Middle frontal gyrus (tissue), 1 donor: ENCODE measurements at regions not wholly inside any gene's neighbourhood (a gene's known extent, or its start where the extent isn't known, plus 50 kb on each side); places are given as distances from the start of the nearest gene placed in this dataset.

Experiments
- DNase-seq: peaks from one replicate; pipeline ENCODE4 v3.0.0-alpha.2; 2015; ENCODE audit warnings: low spot score; ENCODE audit errors: extremely low spot score

DNA sequence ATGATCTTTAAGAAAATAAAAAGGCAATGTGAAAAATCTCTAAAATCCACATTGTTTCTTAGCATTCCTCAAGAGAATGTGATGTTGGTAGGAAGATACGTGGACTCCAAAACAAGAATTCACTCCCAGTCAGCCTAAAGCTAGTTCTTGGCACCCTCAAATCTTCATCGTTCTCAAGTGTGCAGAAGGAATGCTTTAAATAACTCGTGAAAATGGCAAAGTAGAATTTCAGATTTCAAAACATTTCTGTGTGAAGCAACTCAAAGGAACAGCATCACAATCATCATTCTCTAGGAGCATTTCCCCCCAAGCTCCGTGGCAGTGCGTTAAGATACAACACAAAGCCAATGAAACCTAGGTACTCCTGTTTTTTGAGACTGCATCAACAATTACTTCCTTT is 185.1 kb upstream of the DMAC1 start:
- no peak for DNase-seq

DNA sequence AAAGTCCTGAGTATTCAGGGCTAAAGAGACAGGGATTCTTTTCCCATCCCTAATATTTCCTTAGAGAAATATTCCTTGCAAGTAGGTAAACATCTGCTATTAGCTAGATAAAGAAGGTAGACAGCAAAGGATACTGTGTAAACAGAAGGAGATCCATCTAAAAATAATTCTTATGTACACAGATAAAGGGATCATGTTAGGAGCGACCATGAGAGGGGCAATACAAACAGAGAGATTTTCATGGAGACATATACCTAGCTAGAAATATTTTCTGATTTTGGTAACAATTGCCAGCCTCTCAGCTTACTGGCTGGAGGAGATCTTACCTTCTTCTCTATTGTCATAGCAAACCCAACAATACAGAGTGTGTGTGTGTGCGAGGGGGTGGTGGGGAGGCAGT is 184.6 kb upstream of the DMAC1 start:
- no peak for DNase-seq

DNA sequence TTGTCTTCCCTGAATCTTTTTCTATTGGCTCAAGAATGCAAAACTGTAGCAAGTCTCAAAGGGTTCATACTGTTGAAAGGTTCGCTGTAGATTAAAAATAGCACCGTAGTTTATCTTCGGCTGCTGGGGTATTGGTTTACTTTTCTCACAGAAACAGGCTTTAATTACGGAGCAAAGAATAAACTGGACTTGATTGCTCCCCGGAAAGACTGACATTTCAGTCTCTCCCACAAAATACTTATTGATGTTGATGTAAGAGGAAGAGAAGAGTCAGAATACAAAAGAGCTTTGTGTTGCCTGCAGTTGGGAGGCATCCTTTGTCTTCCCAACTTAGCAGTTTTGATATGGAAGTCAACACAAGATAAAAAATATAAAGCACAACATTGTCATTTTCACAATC is 183.9 kb upstream of the DMAC1 start:
- peak; percentile 61 for DNase-seq

- no peak for DNase-seq
These were observed 183.3 kb upstream of the DMAC1 start for GRCh38 chr9:7982907-7983306.

- DNase-seq = no peak
These were observed 181.2 kb upstream of the DMAC1 start for GRCh38 chr9:7980691-7981289.

GRCh38 chr9:7980041-7980440 is 180.5 kb upstream of the DMAC1 start:
- no peak for DNase-seq

DNA sequence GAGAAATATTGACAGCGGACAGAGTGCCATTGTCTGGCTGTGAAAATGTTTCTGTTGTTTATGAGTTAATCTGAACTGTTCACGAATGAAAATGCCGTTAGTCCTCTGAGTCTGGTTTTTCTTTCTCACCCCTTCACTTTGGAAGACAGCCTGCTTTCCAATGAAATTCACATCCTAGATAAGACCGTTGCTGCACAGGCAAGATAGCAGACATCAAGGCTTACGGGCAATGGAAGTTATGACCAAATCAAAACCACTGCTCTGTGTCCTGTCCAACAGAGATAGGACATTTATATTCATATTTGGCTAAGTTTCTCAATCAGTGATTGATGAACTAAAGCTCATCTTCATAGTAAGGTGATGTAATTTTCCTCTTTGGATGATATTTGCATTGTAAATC is 180.0 kb upstream of the DMAC1 start:
- DNase-seq = no peak

DNA sequence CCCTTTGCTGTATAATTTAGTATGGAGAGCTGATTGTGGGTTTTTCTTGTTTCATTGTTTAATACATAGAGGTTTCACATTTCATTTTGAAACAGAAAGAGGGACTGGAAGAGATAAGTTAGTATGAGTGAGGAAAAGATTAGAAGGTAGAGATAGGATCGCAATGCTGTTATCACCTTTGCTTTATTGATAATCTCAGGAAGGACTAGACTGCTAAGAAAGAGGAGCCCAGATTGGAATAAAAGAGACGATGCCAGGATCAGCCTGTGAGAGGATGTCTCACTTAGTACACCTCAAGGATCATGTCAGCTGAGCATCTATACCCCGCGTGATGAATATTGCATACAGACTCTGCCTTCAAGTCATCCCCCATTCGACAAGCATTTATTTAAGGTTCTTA is 178.0 kb upstream of the DMAC1 start:
- DNase-seq = no peak

GRCh38 chr9:7976856-7977255 is 177.3 kb upstream of the DMAC1 start:
- DNase-seq = no peak

- DNase-seq = no peak
These were observed 176.7 kb upstream of the DMAC1 start for GRCh38 chr9:7976167-7976755.

DNA sequence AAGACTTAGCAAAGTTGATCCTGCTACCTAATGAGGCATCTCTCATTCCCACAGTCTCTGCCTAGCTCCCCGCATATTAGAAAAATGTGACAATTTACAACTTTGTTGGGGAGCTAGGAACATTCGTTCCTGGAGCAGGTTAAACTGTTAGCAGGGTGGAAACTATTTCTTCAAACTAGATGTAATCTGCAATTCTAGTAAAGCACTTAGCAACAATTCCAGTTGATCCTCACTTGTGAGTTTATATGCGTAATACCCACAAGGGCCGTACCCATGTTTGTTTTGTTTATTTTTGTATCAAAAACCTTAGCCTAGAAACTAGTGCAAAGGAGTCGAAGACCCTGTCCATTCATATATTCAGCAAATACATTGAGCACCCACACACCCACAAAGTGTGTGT is 175.8 kb upstream of the DMAC1 start:
- no peak for DNase-seq

DNA sequence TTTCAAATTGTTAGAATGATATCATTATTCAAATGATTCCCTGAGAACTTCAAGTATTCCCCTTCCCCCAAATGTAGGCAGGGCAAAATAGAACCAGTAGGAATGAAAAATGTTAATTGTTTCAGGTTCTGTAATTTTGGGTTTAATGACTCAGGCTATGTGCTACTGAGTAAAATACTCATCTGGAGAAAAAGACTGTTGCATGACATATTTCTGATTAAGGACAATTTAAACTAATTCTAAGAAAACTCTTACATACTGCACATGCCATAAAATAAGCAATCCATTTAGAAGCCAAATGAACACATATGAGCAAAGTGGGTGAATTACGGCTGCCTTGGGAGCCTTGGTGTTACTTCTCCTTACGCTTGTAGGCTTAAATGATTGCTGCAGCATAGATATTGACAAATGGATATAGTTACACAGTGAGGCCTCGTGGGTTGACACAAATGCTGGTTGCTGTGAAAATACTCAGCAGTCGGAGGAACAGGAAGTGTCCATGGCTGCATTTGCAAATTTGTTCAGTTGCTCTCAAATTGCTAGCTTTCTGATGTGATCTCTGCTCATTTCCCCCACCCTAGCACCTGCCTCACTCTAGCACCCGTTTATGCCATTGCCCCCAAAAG is 174.9 kb upstream of the DMAC1 start:
- no peak for DNase-seq

- no peak for DNase-seq
These were observed 173.5 kb upstream of the DMAC1 start for GRCh38 chr9:7973123-7973522.

DNA sequence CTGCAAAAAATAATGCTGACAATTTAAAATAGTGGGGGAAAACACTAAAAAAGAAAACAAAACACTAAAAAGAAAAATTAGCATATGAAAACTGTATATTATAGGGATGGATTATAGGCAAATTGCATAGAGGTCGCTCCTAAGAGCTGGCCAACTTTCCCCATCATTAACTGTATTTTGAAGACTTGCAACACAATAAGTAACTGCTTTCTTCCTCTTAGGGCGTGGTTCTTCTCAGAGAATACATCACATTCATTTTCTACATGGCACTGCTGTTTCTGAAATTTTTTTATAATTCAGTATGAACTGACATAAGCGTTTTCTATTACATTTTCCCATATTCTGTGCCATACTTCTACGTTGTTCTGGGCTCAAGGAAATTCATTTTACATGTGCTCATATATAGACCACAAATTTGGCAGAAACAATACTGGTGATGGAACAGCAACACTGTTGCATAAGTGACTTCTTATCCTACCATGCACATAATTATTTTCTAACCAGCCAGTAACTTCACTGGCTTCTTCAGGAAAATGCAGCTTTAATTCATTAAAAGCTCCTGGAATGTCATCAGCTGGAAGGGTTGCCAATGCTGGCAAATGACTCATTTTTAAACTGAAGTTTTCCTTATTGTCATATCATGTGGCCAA is 171.2 kb upstream of the DMAC1 start:
- DNase-seq = no peak

GRCh38 chr9:7968687-7969086 is 169.1 kb upstream of the DMAC1 start:
- no peak for DNase-seq

DNA sequence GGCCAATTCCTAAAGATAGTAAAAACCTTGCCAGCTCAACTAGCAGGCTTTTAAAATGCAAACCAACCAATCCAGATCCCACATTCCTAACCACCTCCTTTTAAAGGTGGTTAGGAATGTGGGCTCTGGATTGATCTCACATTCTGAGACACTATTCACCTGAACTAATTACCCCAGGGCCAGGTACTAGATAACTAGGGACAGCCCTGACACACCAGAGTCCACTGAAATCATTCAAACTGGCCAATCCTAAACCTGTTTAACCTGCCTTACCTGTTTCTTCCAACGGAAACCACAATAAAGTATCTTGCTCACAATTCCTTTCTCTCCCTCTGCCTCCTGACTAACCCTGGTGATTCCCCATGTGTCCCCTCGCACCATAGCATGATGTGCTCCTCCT is 168.3 kb upstream of the DMAC1 start:
- DNase-seq = no peak

DNA sequence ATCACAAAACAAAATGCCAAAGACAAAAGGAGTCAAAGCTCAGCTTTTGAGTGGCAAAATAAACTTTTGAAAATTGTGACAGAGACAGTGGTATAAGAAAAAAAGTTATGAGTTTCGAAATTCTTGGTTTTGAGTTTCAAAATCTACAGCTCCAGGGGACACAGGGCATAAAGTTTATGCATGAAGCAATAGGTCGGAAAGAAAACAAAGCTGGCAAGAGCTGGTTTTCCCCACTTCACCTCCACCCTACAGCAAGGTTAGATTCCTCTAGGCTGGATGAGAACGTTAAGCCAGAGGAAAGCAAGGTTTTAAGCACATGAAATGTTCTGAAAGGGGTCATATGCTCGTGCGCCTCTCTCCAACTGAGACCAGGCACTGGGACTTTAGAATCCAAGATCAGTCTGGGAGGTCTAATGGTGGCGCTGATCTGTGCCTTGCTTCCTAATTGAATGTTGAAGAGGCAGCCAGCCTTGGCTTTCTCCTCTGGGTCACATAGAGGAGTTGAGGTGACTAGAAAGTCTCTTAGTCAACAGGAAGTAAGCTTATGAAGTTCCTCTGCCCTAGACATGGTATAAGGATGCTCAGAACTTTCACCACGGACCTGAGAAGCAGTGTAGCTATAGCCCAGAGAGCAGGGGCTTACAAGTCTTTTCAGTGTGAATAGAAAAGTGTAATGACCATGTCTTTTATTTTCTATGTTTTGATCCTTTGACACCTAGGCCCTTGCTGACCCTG is 167.7 kb upstream of the DMAC1 start:
- no peak for DNase-seq

DNA sequence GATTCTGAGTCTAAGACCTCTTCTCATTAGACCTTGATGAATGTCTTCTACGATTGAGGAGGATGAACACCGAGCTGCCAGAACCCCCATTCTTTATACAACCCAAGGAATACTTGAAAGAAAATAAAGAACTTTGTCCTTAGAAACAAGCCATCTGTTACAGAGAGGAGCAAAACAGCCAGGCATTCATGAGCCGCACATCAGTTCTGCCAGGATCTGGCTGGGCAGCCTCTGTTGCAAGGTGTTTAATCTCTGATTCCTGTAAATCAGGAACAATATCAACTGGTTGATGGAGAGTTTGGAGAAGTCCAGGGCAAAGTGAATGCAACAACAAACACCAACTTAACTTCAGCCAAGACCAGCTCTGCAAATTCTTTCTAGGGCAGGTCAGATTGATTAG is 165.5 kb upstream of the DMAC1 start:
- DNase-seq = no peak

DNA sequence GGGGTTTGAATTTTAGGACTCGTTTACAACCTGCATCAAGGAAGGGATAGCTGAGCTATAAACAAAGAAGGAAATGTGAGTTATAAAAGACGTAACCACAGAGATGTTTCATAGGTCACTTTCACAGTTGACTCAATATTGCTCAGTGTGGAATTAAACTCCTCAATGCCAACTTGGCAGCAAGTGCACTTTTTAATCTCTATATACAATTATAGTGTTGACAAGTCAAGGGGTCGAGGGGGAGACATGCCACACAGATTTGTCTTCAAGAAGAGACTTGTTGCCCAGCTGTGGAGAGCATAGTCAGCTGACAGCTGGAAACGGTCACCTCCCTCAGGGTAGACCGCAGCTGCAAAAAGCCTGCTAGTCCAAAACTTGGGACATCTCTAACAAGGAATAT is 163.4 kb upstream of the DMAC1 start:
- DNase-seq = no peak

DNA sequence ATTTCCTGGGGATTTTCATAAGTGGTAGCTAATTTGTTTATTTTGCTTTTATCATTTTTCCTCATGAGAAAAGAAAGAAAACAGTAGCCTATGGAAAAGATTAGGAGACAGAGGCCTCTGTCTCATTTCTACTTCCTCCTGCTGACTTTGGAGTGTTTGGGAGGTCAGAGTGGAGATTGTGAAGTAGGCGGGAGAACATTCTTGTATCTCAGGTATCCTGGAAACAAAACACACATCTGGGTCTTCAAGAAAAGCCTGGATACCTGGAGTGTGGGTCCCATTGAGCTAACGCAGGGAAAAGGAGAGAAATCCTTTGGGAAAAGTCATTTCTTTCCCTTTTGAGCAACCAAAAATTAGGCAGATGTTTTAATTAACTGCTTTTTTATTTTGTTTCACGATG is 161.5 kb upstream of the DMAC1 start:
- no peak for DNase-seq

GRCh38 chr9:7960320-7961050 is 160.9 kb upstream of the DMAC1 start:
- no peak for DNase-seq
